NCI-H82 treated with DMSO at 0.1 percent for 48 hours (cell line): ENCODE measurements at regions not wholly inside any gene's neighbourhood (a gene's known extent, or its start where the extent isn't known, plus 50 kb on each side); places are given as distances from the start of the nearest gene placed in this dataset.

Experiments used
- DNase-seq: peaks from one replicate; lab custom pipeline; 2025; ENCODE audit not compliant: unreplicated experiment; lab: John Stamatoyannopoulos, UW

- DNase-seq, result peak; percentile 84
Measured at GRCh38 chr3:94654096-94654495, 591.2 kb downstream of the NSUN3 start.

- DNase-seq, result no peak
Measured at GRCh38 chr3:94665922-94666321, 603.1 kb downstream of the NSUN3 start.

- DNase-seq, result no peak
Measured at GRCh38 chr3:94671078-94671477, 608.2 kb downstream of the NSUN3 start.

- no peak for DNase-seq
Measured at GRCh38 chr3:94673876-94674275, 611.0 kb downstream of the NSUN3 start.

GRCh38 chr3:94686208-94686607, 623.3 kb downstream of the NSUN3 start:
- DNase-seq, result no peak

DNA sequence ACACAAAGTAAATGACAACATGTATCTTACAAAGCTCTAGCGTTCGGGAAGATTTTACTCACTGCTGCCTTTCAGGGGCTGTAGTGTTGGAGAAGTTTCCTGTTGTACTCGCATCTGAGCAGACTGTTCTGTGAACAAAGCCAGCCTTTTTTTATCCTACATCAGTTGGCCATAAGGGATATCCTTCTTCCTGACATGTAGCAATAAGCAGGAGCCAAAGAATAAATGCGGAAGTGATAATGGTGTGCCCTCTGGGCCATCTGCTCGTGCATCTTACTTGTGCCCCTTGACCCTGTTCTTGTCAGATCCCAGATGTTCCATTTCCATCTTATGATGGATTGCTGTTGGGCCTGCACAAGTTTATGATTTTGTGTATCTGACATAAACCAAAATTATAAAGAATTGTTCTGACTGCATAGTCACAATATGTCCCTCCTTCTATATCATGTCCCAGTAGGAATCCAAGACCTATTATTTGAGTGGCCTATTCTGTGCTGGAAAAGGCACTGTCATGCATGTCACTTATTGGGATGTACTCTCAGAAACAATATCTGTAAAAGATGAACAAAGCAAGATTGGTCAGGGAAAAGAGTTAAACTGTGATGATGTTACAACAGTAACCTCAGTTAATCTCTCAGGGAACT, 631.3 kb downstream of the NSUN3 start:
- no peak for DNase-seq

GRCh38 chr3:94694894-94695293, 632.0 kb downstream of the NSUN3 start:
- no peak for DNase-seq

DNA sequence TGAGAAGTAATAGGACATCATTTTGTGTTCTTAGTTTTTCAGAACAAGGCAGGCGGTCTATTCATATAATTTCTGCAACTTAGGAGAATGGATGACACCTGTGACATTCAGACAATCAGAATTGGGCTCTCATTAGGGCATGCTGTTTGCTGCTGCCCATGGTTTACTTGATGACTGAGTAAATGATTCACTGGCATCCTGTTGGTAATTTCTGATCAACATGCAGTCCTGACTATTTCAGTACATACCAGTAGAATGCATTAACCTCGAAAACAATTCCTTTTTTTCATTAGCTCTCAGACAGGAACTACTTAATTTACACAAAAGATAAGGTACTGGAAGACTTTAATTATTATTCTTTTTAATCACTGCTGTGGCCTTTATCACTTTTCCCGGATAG, 641.6 kb downstream of the NSUN3 start:
- DNase-seq, result no peak

- DNase-seq, result no peak
Measured at GRCh38 chr3:94709249-94709902, 646.5 kb downstream of the NSUN3 start.

DNA sequence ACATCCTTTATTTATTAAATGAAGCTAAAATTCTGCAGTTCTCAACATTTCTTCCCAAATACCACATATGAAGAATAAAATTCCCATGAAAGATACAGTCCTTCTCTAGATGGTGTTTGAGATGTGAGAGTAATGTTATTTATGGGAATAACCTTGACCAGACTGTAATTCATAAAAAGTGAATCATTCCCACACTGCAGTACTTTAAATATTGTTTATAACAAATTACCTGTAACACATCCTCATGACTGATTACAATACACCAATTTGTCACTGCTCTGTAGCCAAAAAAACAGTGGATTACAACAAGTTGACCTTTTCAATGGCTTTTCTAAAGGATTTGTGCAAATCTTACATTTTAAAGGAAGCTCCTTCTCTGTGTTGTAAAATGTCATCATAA, 651.3 kb downstream of the NSUN3 start:
- no peak for DNase-seq

- no peak for DNase-seq
Measured at GRCh38 chr3:94716326-94717018, 653.6 kb downstream of the NSUN3 start.

GRCh38 chr3:94734206-94734605, 671.3 kb downstream of the NSUN3 start:
- peak; percentile 99 for DNase-seq

DNA sequence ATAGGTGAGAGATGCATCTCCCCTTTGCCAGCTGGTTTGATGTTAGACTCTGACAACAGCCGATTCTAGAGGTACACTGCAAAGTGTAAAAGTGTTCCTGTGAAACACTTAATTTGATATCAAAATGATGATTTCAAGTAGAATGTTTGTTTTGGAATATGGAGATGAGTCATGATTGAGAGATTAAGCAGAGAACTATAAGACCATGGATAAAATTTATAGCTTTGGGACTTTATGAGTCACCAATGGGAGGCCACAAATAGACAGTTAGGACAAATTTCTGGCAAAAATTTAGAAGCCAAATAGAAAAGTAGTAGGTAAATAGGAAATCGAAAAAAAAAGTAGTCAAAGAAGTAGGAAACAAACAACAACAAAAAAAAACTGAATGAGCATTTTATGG, 672.5 kb downstream of the NSUN3 start:
- no peak for DNase-seq

DNA sequence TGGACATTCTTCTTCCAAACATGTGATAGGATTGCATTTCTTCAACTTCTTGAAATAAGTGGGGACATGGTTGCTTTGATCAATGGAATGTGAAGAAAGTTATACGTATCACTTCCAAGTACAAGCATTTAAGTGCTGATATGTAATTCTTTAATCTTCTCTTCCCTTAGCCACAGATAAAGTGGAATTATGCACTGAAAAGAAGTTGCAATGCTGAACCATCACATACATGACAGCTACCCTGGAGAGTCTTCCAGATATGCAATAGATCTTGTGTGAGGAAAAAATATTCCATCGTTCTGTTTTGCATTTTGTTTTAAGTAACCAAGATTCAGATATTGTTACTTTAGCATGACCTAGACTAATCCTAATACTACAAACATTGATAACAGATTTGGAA, 674.3 kb downstream of the NSUN3 start:
- peak; percentile 39 for DNase-seq

DNA sequence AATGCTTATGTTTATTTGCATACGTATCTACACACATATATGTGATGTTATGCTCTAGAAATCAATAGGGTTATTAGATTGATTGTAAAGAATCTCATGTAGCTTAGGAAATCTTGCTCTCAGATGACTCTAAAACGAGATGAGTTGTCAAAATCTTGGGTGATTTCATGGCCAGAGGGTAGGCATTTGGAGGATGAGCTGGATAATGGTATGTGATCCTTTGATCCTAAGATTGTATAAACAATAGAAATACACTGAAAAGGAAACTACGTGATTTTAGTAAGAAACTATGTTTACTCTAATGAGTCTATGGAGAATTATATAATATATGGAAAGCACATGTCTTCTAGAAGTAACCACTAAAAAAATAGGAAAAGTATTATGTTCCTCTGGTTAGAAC, 676.6 kb downstream of the NSUN3 start:
- no peak for DNase-seq

DNA sequence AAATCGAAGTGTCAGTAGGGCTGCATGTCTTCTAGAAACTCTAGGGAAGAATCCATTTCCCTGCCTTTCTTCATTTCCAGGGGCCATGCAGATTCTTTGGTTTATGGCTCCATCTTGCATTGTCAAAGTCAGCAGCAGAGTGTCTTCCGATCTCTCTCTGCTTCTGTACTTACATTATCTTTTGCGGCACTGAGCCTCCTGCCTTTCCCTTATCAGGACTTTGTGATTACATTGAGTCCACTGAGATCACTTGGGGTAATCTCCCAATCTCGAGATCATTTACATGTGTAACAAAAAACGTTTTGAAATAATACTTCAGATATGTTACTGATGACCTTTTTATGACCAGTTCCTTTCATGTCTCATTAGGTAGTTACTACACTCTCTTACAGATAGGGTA, 695.9 kb downstream of the NSUN3 start:
- no peak for DNase-seq

DNA sequence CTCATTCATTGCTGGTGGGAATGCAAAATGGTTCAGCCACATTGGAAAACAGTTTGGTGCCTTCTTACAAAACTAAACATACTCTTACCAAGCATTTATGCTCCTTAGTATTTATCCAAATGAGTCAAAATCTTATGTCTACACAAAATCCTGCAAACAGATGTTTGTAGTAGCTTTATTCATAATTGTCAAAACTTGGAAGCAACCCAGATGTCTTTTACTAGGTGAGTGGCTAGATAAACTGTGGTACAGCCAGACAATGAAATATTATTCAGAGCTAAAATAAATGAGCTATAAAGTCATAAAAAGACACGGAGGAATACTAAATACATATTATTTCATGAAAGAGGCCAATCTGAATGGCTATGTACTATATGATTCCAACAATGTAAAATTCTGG, 709.5 kb downstream of the NSUN3 start:
- no peak for DNase-seq

GRCh38 chr3:94775746-94776145, 712.9 kb downstream of the NSUN3 start:
- no peak for DNase-seq

- DNase-seq, result no peak
Measured at GRCh38 chr3:94776401-94776915, 713.6 kb downstream of the NSUN3 start.

DNA sequence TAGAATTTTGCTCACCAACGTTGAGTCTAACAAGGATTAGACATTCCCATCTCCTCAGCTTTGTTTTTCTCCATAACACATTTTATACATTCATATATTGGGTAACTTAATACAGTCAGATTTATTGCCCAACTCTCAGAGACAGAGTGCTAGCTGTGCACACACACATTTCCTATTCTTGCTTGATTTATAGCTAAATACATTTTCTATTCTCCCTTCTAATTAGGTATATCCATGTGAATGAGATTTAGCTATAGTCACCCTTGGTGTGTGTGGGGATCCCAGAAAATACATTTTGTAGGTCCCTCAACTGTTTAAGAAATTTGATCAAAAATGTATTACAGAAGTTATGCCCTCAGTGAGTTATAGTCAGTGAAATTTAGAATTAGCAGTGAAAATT, 715.4 kb downstream of the NSUN3 start:
- no peak for DNase-seq

GRCh38 chr3:94778814-94779494, 716.1 kb downstream of the NSUN3 start:
- no peak for DNase-seq

- DNase-seq, result no peak
Measured at GRCh38 chr3:94779699-94780098, 716.8 kb downstream of the NSUN3 start.
